IgD-negative memory B cell (primary cell): ENCODE measurements at regions not wholly inside any gene's neighbourhood (a gene's known extent, or its start where the extent isn't known, plus 50 kb on each side); places are given as distances from the start of the nearest gene placed in this dataset.

Source experiments
- H3K27ac Mint-ChIP-seq, 3 donors: one replicate each; pipeline ENCODE4 v1.8.0; 2020 to 2022; ENCODE audit warnings: mild to moderate bottlenecking in 3 of 3, mixed read lengths in 3 of 3, moderate library complexity in 1 of 3
- H3K27me3 Mint-ChIP-seq: one replicate; pipeline ENCODE4 v1.8.0; 2021; ENCODE audit warnings: mixed read lengths
- H3K36me3 Mint-ChIP-seq: one replicate; pipeline ENCODE4 v1.8.0; 2020; ENCODE audit warnings: mild to moderate bottlenecking, mixed read lengths
- H3K4me1 Mint-ChIP-seq, 3 donors: one replicate each; pipeline ENCODE4 v1.8.0; 2020 to 2022; ENCODE audit warnings: mixed read lengths in 3 of 3, mild to moderate bottlenecking in 1 of 3
- H3K4me3 Mint-ChIP-seq, 4 donors: one replicate each; pipeline ENCODE4 v1.8.0; 2020 to 2022; ENCODE audit warnings: mild to moderate bottlenecking in 4 of 4, mixed read lengths in 4 of 4, moderate library complexity in 3 of 4
- H3K9me3 Mint-ChIP-seq, 3 donors: one replicate each; pipeline ENCODE4 v1.8.0; 2020 to 2021; ENCODE audit warnings: mixed read lengths in 3 of 3, mild to moderate bottlenecking in 1 of 3

GRCh38 chr13:27673911-27674310, 52.2 kb downstream of the POLR1D start:
- no peak overlapping the region for H3K27ac Mint-ChIP-seq

GRCh38 chr13:27678306-27679040, 56.8 kb downstream of the POLR1D start:
- no peaks in the 10 kb centered on the region for H3K36me3 Mint-ChIP-seq
- H3K9me3 Mint-ChIP-seq, result peaks cover 0 to 4% (median 1%) of the 10 kb centered on the region in 3 donors
- H3K27me3 Mint-ChIP-seq, result peaks cover 13% of the 10 kb centered on the region
- H3K4me1 Mint-ChIP-seq, result no peaks in the 10 kb centered on the region
- no peak overlapping the region for H3K27ac Mint-ChIP-seq
- no peak overlapping the region for H3K4me3 Mint-ChIP-seq

More at GRCh38 chr13:27673911-27674310, 52.2 kb downstream of the POLR1D start:
- H3K4me3 Mint-ChIP-seq, result no peak overlapping the region
- peaks cover 0 to 4% (median 0%) of the 10 kb centered on the region in 3 donors for H3K9me3 Mint-ChIP-seq
- H3K4me1 Mint-ChIP-seq, result no peaks in the 10 kb centered on the region
- peaks cover 4% of the 10 kb centered on the region for H3K36me3 Mint-ChIP-seq
- H3K27me3 Mint-ChIP-seq, result peaks cover 2% of the 10 kb centered on the region

GRCh38 chr13:27679396-27679795, 57.7 kb downstream of the POLR1D start:
- Mint-ChIP-seq H3K36me3 (peaks cover 2% of the 10 kb centered on the region), H3K27me3 (peaks cover 12% of the 10 kb centered on the region), H3K9me3 (peaks cover 0 to 4% (median 1%) of the 10 kb centered on the region in 3 donors), H3K27ac (no peak overlapping the region), H3K4me1 (no peaks in the 10 kb centered on the region), H3K4me3 (no peak overlapping the region)

GRCh38 chr13:27679896-27680295, 58.2 kb downstream of the POLR1D start:
- peaks cover 2% of the 10 kb centered on the region for H3K36me3 Mint-ChIP-seq
- peaks cover 0 to 4% (median 1%) of the 10 kb centered on the region in 3 donors for H3K9me3 Mint-ChIP-seq
- H3K4me1 Mint-ChIP-seq, result no peaks in the 10 kb centered on the region
- peaks cover 12% of the 10 kb centered on the region for H3K27me3 Mint-ChIP-seq
- no peak overlapping the region for H3K27ac Mint-ChIP-seq
- H3K4me3 Mint-ChIP-seq, result no peak overlapping the region

- peaks cover 0 to 4% (median 1%) of the 10 kb centered on the region in 3 donors for H3K9me3 Mint-ChIP-seq
- H3K36me3 Mint-ChIP-seq, result peaks cover 2% of the 10 kb centered on the region
- H3K4me1 Mint-ChIP-seq, result no peaks in the 10 kb centered on the region
- peaks cover 15% of the 10 kb centered on the region for H3K27me3 Mint-ChIP-seq
- no peak overlapping the region for H3K27ac Mint-ChIP-seq
- no peak overlapping the region for H3K4me3 Mint-ChIP-seq
Observed at GRCh38 chr13:27680465-27680864, 58.8 kb downstream of the POLR1D start.

- H3K4me3 Mint-ChIP-seq, result no peak overlapping the region
- H3K4me1 Mint-ChIP-seq, result no peaks in the 10 kb centered on the region
- no peaks in the 10 kb centered on the region for H3K36me3 Mint-ChIP-seq
- peaks cover 3% of the 10 kb centered on the region for H3K27me3 Mint-ChIP-seq
- H3K9me3 Mint-ChIP-seq, result peaks cover 4 to 40% (median 36%) of the 10 kb centered on the region in 3 donors
- H3K27ac Mint-ChIP-seq, result no peak overlapping the region
Observed at GRCh38 chr13:27691207-27691606, 69.5 kb downstream of the POLR1D start.

- H3K27me3 Mint-ChIP-seq, result peaks cover 20% of the 10 kb centered on the region
- peaks cover 2 to 24% (median 14%) of the 10 kb centered on the region in 3 donors for H3K9me3 Mint-ChIP-seq
- H3K4me3 Mint-ChIP-seq, result peak overlapping the region in 1 of 4 donors; percentile 34
Observed at GRCh38 chr13:27696731-27697130, 75.0 kb downstream of the POLR1D start.

GRCh38 chr13:27699952-27700351, 78.3 kb downstream of the POLR1D start:
- H3K9me3 Mint-ChIP-seq, result peaks cover 6 to 24% (median 17%) of the 10 kb centered on the region in 3 donors
- peaks cover 19% of the 10 kb centered on the region for H3K27me3 Mint-ChIP-seq
- no peak overlapping the region for H3K4me3 Mint-ChIP-seq
- no peak overlapping the region for H3K27ac Mint-ChIP-seq
- peaks cover 3% of the 10 kb centered on the region for H3K36me3 Mint-ChIP-seq
- H3K4me1 Mint-ChIP-seq, result peaks cover 2 to 5% (median 3%) of the 10 kb centered on the region in 3 donors

More at GRCh38 chr13:27696731-27697130, 75.0 kb downstream of the POLR1D start:
- Mint-ChIP-seq H3K36me3 (no peaks in the 10 kb centered on the region), H3K4me1 (peaks cover 0 to 2% (median 0%) of the 10 kb centered on the region in 3 donors), H3K27ac (peak overlapping the region in 1 of 3 donors; percentile 57)

- H3K36me3 Mint-ChIP-seq, result peaks cover 7% of the 10 kb centered on the region
- peaks cover 16% of the 10 kb centered on the region for H3K27me3 Mint-ChIP-seq
- H3K4me3 Mint-ChIP-seq, result no peak overlapping the region
- H3K4me1 Mint-ChIP-seq, result peaks cover 2 to 3% (median 2%) of the 10 kb centered on the region in 3 donors
- H3K27ac Mint-ChIP-seq, result no peak overlapping the region
- H3K9me3 Mint-ChIP-seq, result peaks cover 6 to 34% (median 20%) of the 10 kb centered on the region in 3 donors
Observed at GRCh38 chr13:27704681-27705080, 83.0 kb downstream of the POLR1D start.

- Mint-ChIP-seq H3K4me3 (no peak overlapping the region), H3K9me3 (peaks cover 6 to 23% (median 10%) of the 10 kb centered on the region in 3 donors), H3K27ac (no peak overlapping the region), H3K36me3 (peaks cover 4% of the 10 kb centered on the region), H3K27me3 (peaks cover 12% of the 10 kb centered on the region), H3K4me1 (peaks cover 2 to 3% (median 2%) of the 10 kb centered on the region in 3 donors)
Observed at GRCh38 chr13:27708325-27708724, 84.0 kb upstream of the GSX1 start.

GRCh38 chr13:27709779-27710178, 82.5 kb upstream of the GSX1 start:
- Mint-ChIP-seq H3K4me1 (peaks cover 0 to under 1% (median 0%) of the 10 kb centered on the region in 3 donors), H3K36me3 (peaks cover 4% of the 10 kb centered on the region)

GRCh38 chr13:27712421-27712820, 79.9 kb upstream of the GSX1 start:
- H3K9me3 Mint-ChIP-seq, result no peaks in the 10 kb centered on the region
- no peaks in the 10 kb centered on the region for H3K4me1 Mint-ChIP-seq
- no peak overlapping the region for H3K4me3 Mint-ChIP-seq
- no peaks in the 10 kb centered on the region for H3K36me3 Mint-ChIP-seq
- no peak overlapping the region for H3K27ac Mint-ChIP-seq
- H3K27me3 Mint-ChIP-seq, result peaks cover 10% of the 10 kb centered on the region

More at GRCh38 chr13:27709779-27710178, 82.5 kb upstream of the GSX1 start:
- peaks cover 0 to 12% (median 7%) of the 10 kb centered on the region in 3 donors for H3K9me3 Mint-ChIP-seq
- H3K4me3 Mint-ChIP-seq, result no peak overlapping the region
- peaks cover 12% of the 10 kb centered on the region for H3K27me3 Mint-ChIP-seq
- H3K27ac Mint-ChIP-seq, result no peak overlapping the region

GRCh38 chr13:27713767-27714166, 78.5 kb upstream of the GSX1 start:
- Mint-ChIP-seq H3K4me3 (no peak overlapping the region), H3K27me3 (peaks cover 3% of the 10 kb centered on the region), H3K4me1 (no peaks in the 10 kb centered on the region), H3K36me3 (no peaks in the 10 kb centered on the region), H3K27ac (no peak overlapping the region), H3K9me3 (no peaks in the 10 kb centered on the region)

- Mint-ChIP-seq H3K9me3 (no peaks in the 10 kb centered on the region), H3K27me3 (peaks cover 8% of the 10 kb centered on the region), H3K27ac (no peak overlapping the region), H3K4me3 (no peak overlapping the region), H3K4me1 (no peaks in the 10 kb centered on the region), H3K36me3 (no peaks in the 10 kb centered on the region)
Observed at GRCh38 chr13:27721681-27722080, 70.6 kb upstream of the GSX1 start.

GRCh38 chr13:27728271-27728670, 64.0 kb upstream of the GSX1 start:
- Mint-ChIP-seq H3K4me3 (no peak overlapping the region), H3K27ac (no peak overlapping the region), H3K27me3 (peaks cover 6% of the 10 kb centered on the region), H3K9me3 (no peaks in the 10 kb centered on the region), H3K4me1 (no peaks in the 10 kb centered on the region), H3K36me3 (peaks cover 2% of the 10 kb centered on the region)

GRCh38 chr13:27730191-27730590, 62.1 kb upstream of the GSX1 start:
- Mint-ChIP-seq H3K4me3 (no peak overlapping the region), H3K27ac (no peak overlapping the region), H3K27me3 (peaks cover 8% of the 10 kb centered on the region), H3K9me3 (peaks cover 0 to 2% (median 0%) of the 10 kb centered on the region in 3 donors), H3K4me1 (no peaks in the 10 kb centered on the region), H3K36me3 (peaks cover 4% of the 10 kb centered on the region)
